ENCODE measurements at regions not wholly inside any gene's neighbourhood (a gene's known extent, or its start where the extent isn't known, plus 50 kb on each side); places are given as distances from the start of the nearest gene placed in this dataset.

- in situ Hi-C loops (cut with MboI; ENCODE audit: low sequenced_read_pairs in 4 of 4) = loop anchor here in 1 of 4 donors (25.0 kb wide), 2 partner anchors 135 to 910 kb away; no protein-coding TSS in a partner anchor
- no peak for ATAC-seq
- Histone ChIP-seq H3K9me3 (no peaks in the 10 kb centered on the region), H3K27me3 (no peaks in the 10 kb centered on the region), H3K4me3 (no peak overlapping the region), H3K27ac (no peak overlapping the region), H3K36me3 (no peaks in the 10 kb centered on the region), H3K4me1 (peaks cover 12 to 22% of the 10 kb centered on the region in 2 donors)
- TF ChIP-seq POLR2A (IDR thresholded peaks at IDR 0.05) (no peak), CTCF (IDR thresholded peaks at IDR 0.05 in 4 of 5, conservative IDR thresholded peaks at IDR 0.05 in 1 of 5) (no peak)
- DNase-seq = no peak
- intact Hi-C loops (cut with DNase I; ENCODE audit: low total_unique reads) = no loop called here
These were observed 116.7 kb downstream of the XCL2 start for GRCh38 chr1:168427051-168427450.

DNA sequence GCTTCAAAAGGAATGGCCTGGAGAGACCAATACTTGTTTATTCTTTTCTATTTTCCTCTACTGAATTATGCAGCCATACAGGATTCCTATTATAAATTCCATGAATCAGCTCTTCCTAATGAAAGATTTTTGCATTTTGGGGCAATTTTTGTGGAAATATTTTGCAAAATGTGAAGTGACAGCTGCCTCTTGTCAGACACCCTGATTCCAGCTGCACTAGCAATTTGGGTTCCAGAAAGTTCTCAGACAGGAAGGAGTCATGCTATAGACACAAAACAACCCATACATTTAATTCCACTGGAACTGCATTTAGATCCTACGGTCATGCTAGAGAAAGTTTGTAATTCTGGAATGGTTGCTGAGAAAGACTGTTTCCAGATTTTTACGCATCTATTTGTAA lies 119.5 kb downstream of the XCL2 start:
- Histone ChIP-seq H3K27ac (no peak overlapping the region), H3K4me3 (no peak overlapping the region), H3K27me3 (no peaks in the 10 kb centered on the region), H3K9me3 (no peaks in the 10 kb centered on the region), H3K4me1 (peaks cover 12 to 22% of the 10 kb centered on the region in 2 donors), H3K36me3 (no peaks in the 10 kb centered on the region)
- DNase-seq = no peak
- ATAC-seq = no peak
- intact Hi-C loops (cut with DNase I; ENCODE audit: low total_unique reads) (no loop called here), in situ Hi-C loops (cut with MboI; ENCODE audit: low sequenced_read_pairs in 4 of 4) (no loop called here)
- no peak for TF ChIP-seq POLR2A (IDR thresholded peaks at IDR 0.05)
- no peak for TF ChIP-seq CTCF (IDR thresholded peaks at IDR 0.05 in 4 of 5, conservative IDR thresholded peaks at IDR 0.05 in 1 of 5)

DNA sequence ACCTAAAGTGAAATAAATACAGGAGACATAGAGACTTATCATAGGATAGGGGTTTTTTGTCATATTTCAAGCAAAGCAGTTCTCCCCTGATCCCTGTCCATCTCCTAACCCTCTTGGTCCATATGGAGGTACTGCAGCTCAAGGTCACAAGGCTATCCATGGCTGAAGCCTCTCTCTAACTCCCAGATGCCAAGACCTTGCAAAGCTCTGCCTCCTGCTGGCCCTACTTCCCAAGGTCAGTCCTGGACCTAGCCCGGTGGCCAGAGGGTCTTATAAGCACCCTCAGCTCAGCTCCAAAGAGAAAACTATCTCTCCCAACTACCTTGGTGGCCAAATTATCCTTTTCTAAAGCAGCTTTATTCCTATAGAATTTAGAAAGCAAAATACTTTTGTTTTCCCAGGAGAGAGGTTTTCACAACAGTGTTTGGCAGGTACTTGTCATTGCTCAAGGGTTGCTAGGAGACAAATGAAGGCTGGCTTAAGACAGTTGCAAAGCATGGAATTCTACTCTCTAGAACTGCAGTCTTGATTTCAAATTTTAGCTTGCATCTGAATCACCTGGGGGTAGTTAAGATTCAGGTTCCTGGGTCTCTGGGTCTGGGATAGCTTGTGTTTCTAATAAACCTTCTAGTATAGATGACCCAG lies 121.5 kb downstream of the XCL2 start:
- no peak for TF ChIP-seq CTCF (IDR thresholded peaks at IDR 0.05 in 4 of 5, conservative IDR thresholded peaks at IDR 0.05 in 1 of 5)
- TF ChIP-seq POLR2A (IDR thresholded peaks at IDR 0.05) = no peak
- no peaks in the 10 kb centered on the region for H3K27me3 ChIP-seq
- ATAC-seq = no peak
- no peak overlapping the region for H3K4me3 ChIP-seq
- in situ Hi-C loops (cut with MboI; ENCODE audit: low sequenced_read_pairs in 4 of 4) (no loop called here), intact Hi-C loops (cut with DNase I; ENCODE audit: low total_unique reads) (no loop called here)
- H3K4me1 ChIP-seq = peaks cover 4 to 8% of the 10 kb centered on the region in 2 donors
- H3K27ac ChIP-seq = no peak overlapping the region
- no peaks in the 10 kb centered on the region for H3K36me3 ChIP-seq
- no peaks in the 10 kb centered on the region for H3K9me3 ChIP-seq
- no peak for DNase-seq

- H3K4me1 ChIP-seq = peaks cover under 1 to 2% of the 10 kb centered on the region in 2 donors
- TF ChIP-seq POLR2A (IDR thresholded peaks at IDR 0.05) (no peak), CTCF (IDR thresholded peaks at IDR 0.05 in 4 of 5, conservative IDR thresholded peaks at IDR 0.05 in 1 of 5) (no peak)
- H3K36me3 ChIP-seq = no peaks in the 10 kb centered on the region
- no peaks in the 10 kb centered on the region for H3K9me3 ChIP-seq
- intact Hi-C loops (cut with DNase I; ENCODE audit: low total_unique reads) (no loop called here), in situ Hi-C loops (cut with MboI; ENCODE audit: low sequenced_read_pairs in 4 of 4) (no loop called here)
- no peak overlapping the region for H3K27ac ChIP-seq
- no peak for DNase-seq
- ATAC-seq = no peak
- no peaks in the 10 kb centered on the region for H3K27me3 ChIP-seq
- no peak overlapping the region for H3K4me3 ChIP-seq
These were observed 122.3 kb downstream of the XCL2 start for GRCh38 chr1:168421399-168422004.
